Stimulated activated CD4-positive, alpha-beta T cell treated with anti-CD3 and anti-CD28 coated beads, Interleukin-1b, Interleukin-23, amount 100 ng/mL, for 1 hour (primary cell): ENCODE measurements at regions not wholly inside any gene's neighbourhood (a gene's known extent, or its start where the extent isn't known, plus 50 kb on each side); places are given as distances from the start of the nearest gene placed in this dataset.
"Not testable (repeated sequence)": the region's sequence is repeated elsewhere in the genome, so short reads cannot be mapped to it uniquely, and the experiment has no call there.

ENCODE experiments used
- DNase-seq, 2 donors: peaks; one replicate each; pipeline ENCODE4 v3.0.0-alpha.2; 2020; ENCODE audit warnings: low read depth in 2 of 2

DNA sequence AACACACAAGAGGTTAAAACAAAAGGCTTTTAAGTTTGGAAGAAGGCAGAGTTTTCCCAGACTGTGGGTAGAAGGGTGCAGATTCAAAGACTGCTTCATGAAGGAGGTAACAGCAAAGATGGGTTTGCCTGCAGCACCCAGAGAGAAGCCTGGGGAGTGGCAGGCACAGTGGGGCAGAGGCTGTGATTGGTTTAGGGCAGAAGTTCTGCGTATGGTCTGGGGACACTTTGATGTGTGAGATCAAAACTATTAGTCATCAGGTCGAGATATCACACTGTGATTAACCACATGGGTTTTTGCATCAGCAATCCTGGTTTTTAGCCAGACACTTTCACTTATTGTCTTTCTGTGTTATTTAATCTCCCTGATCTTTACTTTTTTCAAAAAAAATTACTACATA, 188.8 kb upstream of the GLRA1 start:
- peak; percentile 2 to 4 for DNase-seq

DNA sequence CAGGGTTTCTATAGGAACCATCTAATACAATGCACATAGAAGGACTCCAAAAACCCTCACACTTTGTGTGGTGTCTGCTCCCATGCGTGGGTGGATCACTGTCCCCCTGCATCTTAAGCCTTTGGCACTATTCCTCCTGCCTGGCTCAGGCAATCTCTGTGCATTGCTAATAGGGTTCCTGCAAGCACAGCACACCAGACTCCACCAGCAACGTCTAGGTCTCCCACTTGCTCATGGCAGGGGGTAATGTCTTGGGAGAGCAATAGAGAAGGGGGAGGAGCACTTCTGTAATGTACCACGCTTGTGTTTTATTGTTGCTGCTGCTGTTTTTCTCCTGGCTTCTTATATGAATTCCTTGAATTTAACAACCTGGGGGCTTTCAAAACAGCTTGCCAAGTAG, 182.6 kb upstream of the GLRA1 start:
- DNase-seq, result no peak

GRCh38 chr5:152106571-152106970, 181.9 kb upstream of the GLRA1 start:
- no peak for DNase-seq

- DNase-seq, result no peak
Observed at GRCh38 chr5:152105085-152105484, 180.4 kb upstream of the GLRA1 start.

- DNase-seq, result no peak
Observed at GRCh38 chr5:152104211-152104610, 179.6 kb upstream of the GLRA1 start.

- not testable (repeated sequence) for DNase-seq
Observed at GRCh38 chr5:152102908-152103307, 178.3 kb upstream of the GLRA1 start.

- DNase-seq, result no peak
Observed at GRCh38 chr5:152102057-152102456, 177.4 kb upstream of the GLRA1 start.

- DNase-seq, result no peak
Observed at GRCh38 chr5:152100462-152100861, 175.8 kb upstream of the GLRA1 start.

- no peak for DNase-seq
Observed at GRCh38 chr5:152097128-152097527, 172.5 kb upstream of the GLRA1 start.

DNA sequence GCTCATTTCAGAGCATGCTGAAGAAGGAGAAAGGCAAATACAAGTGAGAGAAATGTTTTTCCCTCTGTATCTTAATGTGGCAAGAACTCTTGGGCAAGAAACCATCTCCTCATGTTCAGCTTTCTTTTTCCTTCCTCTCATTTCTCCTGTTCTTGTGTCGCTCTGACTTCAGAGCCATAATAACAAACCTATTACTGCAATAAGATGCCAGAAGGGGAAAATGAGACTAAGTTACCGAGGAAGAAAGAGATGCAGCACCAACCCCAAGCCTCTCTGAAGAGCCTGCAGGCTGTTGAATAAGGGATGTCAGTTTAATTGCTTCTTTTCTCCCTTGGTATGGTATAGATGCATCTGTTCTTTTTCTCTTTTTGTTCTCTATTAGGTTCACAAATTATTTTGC, 170.1 kb upstream of the GLRA1 start:
- no peak for DNase-seq

- no peak for DNase-seq
Observed at GRCh38 chr5:152094060-152094459, 169.4 kb upstream of the GLRA1 start.

DNA sequence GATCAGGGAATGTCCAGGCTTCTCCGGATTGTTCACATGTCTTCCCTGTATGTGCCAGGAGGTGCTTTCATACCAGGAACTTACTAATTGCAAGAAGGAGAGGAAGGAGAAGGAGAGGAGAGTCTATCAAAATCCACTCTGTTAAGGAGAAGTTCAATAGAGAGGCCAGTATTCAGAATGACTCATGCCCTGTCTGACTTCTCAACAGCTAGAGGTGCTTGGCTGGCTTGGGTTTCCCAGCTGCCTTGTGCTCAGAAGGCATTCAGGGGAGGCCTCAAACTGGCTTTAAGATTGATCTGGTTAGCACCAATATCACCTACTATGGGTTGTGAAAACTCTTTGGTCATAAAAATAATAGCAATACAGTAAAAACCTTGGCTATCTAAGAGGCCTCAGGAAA, 167.9 kb upstream of the GLRA1 start:
- no peak for DNase-seq

GRCh38 chr5:152089644-152090043, 165.0 kb upstream of the GLRA1 start:
- DNase-seq, result no peak

DNA sequence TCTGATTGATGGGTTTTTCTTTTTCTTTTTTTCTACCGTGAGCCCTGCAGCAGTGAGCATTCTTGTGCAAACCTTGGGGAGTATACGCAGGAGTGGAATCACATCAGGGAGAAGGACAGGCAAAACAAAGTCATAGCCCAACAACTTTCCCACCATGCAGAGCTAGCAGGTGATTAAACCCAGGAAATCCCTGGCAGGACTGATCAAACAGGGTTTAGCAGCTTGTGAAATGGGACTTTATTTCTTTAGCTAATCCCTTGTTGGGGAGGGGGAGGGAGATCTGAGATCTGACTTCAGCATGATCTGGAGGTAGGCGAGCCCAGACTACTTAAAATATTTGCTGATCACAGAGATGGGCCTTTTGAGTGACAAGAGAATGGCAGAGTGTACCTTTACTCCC, 162.0 kb upstream of the GLRA1 start:
- no peak for DNase-seq

- no peak for DNase-seq
Observed at GRCh38 chr5:152084476-152084875, 159.8 kb upstream of the GLRA1 start.

DNA sequence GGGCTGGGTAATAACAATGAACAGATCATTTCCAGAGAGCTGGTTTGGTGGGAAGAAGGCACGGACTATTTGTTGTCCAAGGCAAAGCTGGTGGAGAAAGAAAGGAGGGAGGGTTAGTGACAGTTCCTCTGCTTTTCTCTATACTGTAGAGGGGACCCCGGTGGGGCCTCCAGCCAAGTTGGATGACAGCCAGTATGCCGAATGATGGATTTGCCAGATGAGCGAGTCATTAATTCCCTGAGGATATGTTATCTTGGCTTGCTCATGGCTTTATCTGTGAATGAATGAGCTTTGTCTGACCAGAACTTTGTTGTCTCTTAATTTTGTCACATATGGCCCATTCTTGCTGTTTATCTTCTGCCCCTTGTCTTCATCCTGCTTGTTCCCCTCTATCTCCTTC, 158.6 kb upstream of the GLRA1 start:
- DNase-seq, result no peak

- no peak for DNase-seq
Observed at GRCh38 chr5:152072091-152072490, 147.4 kb upstream of the GLRA1 start.

GRCh38 chr5:152070591-152070990, 145.9 kb upstream of the GLRA1 start:
- no peak for DNase-seq

- DNase-seq, result no peak
Observed at GRCh38 chr5:152066784-152067183, 142.1 kb upstream of the GLRA1 start.

DNA sequence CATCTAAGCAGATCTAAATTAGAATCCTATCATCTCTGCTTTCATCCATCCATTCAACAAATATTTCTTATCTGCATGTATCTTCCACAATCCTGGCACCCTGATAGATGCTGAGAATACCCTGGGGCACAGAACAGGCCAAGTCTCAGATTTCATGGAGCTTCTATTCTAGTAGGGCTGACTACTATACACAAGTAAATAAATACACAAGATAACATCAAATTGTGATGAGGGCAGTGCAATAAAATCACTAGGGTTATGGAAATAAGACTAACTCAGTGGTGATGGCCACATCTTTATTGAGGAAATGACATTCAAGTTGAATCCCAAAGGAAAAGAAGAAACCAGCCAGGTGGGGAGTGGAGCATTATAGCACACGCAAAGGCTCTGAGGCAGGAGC, 138.4 kb upstream of the GLRA1 start:
- DNase-seq, result no peak

DNA sequence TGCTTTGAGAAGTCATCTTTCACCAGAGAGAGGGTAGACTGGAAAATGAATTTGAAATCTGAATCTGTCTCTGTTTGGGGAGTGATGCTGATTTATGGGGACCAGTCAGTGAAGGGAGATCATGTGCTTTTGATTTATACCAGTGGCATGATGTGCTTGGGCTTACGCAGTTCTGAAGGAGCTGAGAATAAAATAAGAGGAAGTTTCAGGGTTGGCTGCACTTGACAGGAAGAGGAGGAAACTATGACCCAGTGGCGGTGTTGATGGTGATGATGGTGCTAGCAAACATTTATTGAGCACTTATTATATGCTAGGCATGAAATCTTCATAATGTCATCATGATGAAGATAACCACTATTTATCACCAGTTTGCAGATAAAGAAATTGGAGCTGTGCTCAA, 136.4 kb upstream of the GLRA1 start:
- no peak for DNase-seq

DNA sequence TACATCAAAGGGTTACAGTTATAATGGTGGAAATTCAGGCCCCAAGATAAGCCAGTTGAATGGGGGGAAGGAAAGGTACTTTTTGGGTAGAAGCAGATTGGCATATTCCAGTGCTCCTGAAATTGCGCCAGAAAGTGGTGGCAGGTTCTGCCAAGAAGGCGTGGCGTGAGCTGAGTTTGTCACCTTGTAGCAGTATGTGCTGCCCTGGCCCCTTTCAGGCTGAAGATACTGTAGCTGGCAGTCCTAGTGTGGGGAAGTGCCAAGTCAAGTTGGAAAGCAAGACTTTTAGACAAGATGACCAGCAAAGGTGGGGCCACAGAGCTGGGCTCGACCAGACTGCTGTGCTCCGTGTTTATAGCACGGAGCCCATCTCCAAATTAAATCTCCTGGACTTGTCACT, 133.6 kb upstream of the GLRA1 start:
- DNase-seq, result no peak

- no peak for DNase-seq
Observed at GRCh38 chr5:152056931-152057330, 132.3 kb upstream of the GLRA1 start.

DNA sequence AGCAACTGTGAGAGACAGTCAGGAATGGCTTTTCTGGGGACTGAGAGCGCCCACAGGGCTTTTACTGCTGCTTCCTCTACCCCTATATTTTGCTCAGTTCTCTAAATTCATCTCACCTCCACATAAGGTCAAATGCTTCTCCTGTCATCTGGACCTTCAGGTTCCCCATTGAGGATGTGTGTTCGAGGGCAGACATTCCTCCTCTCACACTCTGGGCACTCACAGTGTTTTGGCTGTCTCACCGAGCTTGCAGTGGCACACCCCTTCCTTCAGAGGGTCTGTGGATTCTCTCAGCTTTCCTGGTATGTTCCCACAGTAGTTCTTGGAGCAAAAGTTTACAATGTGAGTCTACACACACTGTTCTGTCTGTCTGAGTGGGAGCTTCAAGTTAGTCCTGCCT, 127.8 kb upstream of the GLRA1 start:
- no peak for DNase-seq
